Kidney epithelial cell (primary cell): ENCODE measurements at regions not wholly inside any gene's neighbourhood (a gene's known extent, or its start where the extent isn't known, plus 50 kb on each side); places are given as distances from the start of the nearest gene placed in this dataset.

Experiments
- DNase-seq: peaks from one replicate; pipeline ENCODE4 v3.0.0-alpha.2; 2010; ENCODE audit warnings: low read depth
- H3K27me3 ChIP-seq: 2 replicates; pipeline ENCODE4 v1.6.0; 2011; ENCODE audit warnings: low read length; ENCODE audit not compliant: control insufficient read depth, insufficient read depth
- H3K36me3 ChIP-seq: 2 replicates; pipeline ENCODE4 v1.5.1; 2011; ENCODE audit warnings: low read length; ENCODE audit not compliant: control insufficient read depth, insufficient read depth
- H3K4me3 ChIP-seq: 2 replicates; pipeline ENCODE4 v1.5.1; 2011; ENCODE audit warnings: low read depth, mild to moderate bottlenecking, control low read depth, low read length
- TF ChIP-seq, protein P1 (sequence below): IDR thresholded peaks from 2 replicates; pipeline ENCODE4 v1.5.1; 2011; ENCODE audit warnings: mild to moderate bottlenecking, moderate library complexity, low read length, control low read depth, inconsistent platforms; ENCODE audit not compliant: insufficient read depth, poor library complexity, severe bottlenecking

DNA sequence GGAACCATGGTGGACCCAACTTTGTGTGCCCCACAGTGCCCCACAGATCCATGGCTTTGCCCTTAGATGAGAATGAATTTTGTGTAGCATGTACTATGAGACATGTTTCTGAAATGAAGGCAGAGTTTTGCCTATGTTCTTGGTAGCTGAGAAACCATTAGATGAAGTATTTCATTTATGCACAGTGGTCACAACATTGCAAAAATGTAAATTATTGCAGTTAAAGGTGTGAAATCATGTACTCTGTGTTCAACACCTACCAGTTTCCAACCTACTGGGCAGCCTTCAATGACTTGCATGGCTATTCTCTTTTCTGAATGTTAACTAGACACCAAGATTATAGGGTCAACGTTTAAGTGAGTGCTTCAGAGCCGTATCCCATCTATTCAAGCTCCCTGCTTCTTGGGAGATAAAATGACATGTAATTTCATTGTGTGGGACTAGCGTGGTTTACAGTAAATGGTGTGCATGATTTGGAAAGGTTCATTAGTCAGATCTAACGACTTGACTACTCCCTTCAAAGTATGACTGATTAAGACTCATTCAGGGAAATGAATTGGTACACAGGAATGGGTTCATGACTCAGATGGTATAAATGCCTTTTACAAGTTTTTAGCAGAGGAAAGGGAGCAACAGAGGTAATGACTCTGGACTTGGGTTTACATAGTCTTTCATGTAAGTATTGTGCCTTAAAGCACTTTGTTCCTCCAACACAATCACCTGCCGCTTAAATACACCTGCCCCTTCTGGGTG is 106.1 kb upstream of the AKIRIN2 start:
- Histone ChIP-seq H3K27me3 (no peaks in the 10 kb centered on the region), H3K4me3 (no peak overlapping the region), H3K36me3 (no peaks in the 10 kb centered on the region)
- peak; percentile 59 for DNase-seq
- TF ChIP-seq, protein P1, sequence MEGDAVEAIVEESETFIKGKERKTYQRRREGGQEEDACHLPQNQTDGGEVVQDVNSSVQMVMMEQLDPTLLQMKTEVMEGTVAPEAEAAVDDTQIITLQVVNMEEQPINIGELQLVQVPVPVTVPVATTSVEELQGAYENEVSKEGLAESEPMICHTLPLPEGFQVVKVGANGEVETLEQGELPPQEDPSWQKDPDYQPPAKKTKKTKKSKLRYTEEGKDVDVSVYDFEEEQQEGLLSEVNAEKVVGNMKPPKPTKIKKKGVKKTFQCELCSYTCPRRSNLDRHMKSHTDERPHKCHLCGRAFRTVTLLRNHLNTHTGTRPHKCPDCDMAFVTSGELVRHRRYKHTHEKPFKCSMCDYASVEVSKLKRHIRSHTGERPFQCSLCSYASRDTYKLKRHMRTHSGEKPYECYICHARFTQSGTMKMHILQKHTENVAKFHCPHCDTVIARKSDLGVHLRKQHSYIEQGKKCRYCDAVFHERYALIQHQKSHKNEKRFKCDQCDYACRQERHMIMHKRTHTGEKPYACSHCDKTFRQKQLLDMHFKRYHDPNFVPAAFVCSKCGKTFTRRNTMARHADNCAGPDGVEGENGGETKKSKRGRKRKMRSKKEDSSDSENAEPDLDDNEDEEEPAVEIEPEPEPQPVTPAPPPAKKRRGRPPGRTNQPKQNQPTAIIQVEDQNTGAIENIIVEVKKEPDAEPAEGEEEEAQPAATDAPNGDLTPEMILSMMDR, result no peak

DNA sequence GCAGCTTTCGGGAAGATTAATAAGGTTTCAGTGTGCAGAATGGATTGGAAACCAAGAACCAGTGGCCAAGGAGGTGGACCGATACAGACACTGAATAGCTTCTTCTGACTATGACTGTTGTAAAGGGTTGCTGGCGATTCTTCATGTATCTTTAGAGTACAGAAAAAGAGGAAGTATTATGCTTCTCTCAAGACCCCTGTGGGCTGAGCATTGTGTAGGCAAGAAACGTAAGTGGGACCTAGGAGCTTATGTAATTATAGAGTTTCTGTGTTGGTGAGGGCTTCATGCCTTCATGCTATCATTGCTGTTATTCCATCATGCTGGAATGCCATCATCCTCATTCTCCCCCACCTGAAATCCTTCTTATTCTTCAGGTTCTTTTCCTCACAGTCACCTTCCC is 105.4 kb upstream of the AKIRIN2 start:
- Histone ChIP-seq H3K36me3 (no peaks in the 10 kb centered on the region), H3K27me3 (no peaks in the 10 kb centered on the region), H3K4me3 (no peak overlapping the region)
- TF ChIP-seq, protein P1, result no peak
- no peak for DNase-seq

DNA sequence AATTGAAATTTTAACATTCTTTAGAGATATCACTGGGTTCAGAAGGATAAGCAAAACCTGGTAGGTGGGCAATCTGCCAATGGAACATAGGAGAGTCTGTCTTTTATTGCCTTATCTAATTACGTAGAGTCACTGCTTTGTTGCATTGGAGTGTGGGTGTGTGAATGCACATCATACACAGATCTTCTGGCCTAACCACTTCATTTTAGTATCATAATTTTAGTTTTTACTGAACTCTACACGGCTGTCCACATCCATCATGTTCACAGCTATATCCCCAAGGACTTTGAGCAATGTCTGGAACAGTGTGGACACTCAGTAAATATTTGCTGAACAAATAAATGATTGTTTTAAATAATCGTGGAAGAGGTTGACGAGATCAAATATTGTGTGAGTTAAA is 104.6 kb upstream of the AKIRIN2 start:
- TF ChIP-seq, protein P1, result no peak
- no peak for DNase-seq
- Histone ChIP-seq H3K27me3 (no peaks in the 10 kb centered on the region), H3K36me3 (no peaks in the 10 kb centered on the region), H3K4me3 (no peak overlapping the region)

DNA sequence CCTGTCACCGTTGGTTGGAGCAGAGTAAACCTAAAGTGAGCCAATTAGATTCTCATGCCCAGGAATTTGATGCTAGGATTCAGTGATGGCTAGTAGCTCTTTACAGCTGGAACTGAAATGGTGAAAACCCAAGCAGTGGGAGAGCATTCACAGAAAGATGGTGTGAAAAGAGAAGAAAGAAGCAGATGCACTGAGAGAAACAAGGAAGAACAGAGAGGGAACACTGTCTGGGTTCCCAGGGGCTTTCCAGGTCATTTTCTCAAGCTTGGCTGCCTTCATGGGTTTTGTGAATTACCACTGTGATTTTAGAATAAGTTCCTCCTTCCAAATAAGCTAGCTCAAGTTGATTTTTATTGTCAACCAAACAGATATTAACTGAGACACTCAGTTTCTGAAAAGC is 104.1 kb upstream of the AKIRIN2 start:
- Histone ChIP-seq H3K36me3 (no peaks in the 10 kb centered on the region), H3K27me3 (no peaks in the 10 kb centered on the region), H3K4me3 (no peak overlapping the region)
- DNase-seq, result no peak
- TF ChIP-seq, protein P1, result no peak

DNA sequence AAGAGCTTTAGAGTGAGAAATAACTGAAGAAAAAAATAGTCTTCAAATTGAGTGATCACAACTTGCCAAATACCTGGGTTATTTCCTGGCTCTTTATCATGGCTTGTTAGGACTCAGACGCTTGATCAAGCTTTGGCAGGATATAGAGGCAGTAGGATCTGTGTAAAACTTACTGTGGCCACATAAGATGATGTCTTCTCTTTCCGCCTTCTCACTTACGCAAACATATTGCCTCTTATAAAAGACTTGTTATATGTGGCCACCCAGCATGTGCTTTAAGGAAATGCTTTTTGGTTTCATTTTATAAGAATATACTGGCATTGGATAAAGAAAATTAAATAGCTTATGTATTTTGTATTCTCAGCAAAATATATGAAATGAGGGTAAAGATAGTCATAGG is 101.8 kb upstream of the AKIRIN2 start:
- Histone ChIP-seq H3K36me3 (no peaks in the 10 kb centered on the region), H3K27me3 (no peaks in the 10 kb centered on the region), H3K4me3 (no peak overlapping the region)
- no peak for DNase-seq
- TF ChIP-seq, protein P1, result no peak

DNA sequence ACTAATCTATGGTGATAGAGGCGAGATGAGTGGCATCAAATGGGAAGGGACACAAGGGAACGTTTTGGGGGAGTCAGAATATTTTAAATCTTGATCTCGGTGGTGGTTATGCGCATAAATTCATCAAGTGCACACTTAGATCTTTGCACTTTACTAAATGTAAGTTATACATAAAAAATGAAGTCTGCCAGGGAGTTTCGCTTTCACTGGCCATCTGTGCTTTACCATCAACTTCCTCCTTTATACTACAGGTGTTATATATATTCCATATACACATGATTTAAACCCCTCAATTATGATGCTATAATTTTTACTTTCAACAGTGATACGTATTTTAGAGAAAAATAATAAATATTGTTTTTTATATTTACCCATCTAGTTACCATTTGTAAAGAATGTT is 97.6 kb upstream of the AKIRIN2 start:
- Histone ChIP-seq H3K27me3 (no peaks in the 10 kb centered on the region), H3K4me3 (no peak overlapping the region), H3K36me3 (no peaks in the 10 kb centered on the region)
- TF ChIP-seq, protein P1, result no peak
- DNase-seq, result no peak
